AG04449 (cell line): ENCODE measurements at regions not wholly inside any gene's neighbourhood (a gene's known extent, or its start where the extent isn't known, plus 50 kb on each side); places are given as distances from the start of the nearest gene placed in this dataset.

Experiments used
- CTCF ChIA-PET: fragments of 350-600 bp; formaldehyde crosslinking; extraction: SDS; loops from one replicate; lab custom pipeline; 2021; ENCODE audit warnings: antibody characterized with exemption; lab: Yijun Ruan, JAX
- POLR2A ChIA-PET: fragments of 400-600, 350-600 bp; formaldehyde crosslinking; extraction: SDS; loops from one replicate; lab custom pipeline; 2020; ENCODE audit warnings: antibody characterized with exemption, inconsistent platforms; lab: Yijun Ruan, JAX
- DNase-seq: peaks from one replicate; pipeline ENCODE4 v3.0.0-alpha.2; 2010; ENCODE audit warnings: low read depth, low spot score
- H3K4me3 ChIP-seq: 2 replicates; pipeline ENCODE4 v1.5.1; 2011; ENCODE audit warnings: low read depth, mild to moderate bottlenecking, control low read depth, low read length
- TF ChIP-seq, protein P1 (sequence below): IDR thresholded peaks from one replicate; pipeline ENCODE4 v1.5.1; 2011; ENCODE audit warnings: mild to moderate bottlenecking, moderate library complexity, low read length, control low read depth, inconsistent platforms; ENCODE audit not compliant: insufficient read depth; ENCODE audit errors: missing control alignments

DNA sequence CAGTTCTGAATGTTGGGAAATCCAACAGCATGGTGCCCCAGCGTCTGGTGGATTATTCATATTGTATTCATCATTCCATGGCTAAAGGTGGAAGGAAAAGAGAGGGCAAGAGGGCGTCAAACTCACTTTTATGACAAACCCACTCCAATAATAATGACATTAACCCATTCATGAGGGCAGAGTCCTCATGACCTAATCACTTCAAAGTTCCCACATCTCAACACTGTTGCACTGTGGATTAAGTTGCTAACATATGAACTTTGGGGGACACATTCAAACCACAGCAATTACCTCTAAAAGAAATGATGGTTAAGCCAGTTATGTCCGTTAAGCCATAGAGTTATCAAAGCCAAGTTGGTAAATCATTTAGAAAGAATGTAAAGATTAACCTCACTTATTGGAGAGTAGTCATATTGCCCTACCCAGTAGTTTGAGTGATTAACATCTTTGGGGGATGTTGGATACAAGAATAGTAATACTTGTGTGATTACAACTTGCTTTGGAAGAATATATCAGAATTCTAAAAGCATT is 212.4 kb upstream of the FLRT2 start:
- TF ChIP-seq, protein P1, sequence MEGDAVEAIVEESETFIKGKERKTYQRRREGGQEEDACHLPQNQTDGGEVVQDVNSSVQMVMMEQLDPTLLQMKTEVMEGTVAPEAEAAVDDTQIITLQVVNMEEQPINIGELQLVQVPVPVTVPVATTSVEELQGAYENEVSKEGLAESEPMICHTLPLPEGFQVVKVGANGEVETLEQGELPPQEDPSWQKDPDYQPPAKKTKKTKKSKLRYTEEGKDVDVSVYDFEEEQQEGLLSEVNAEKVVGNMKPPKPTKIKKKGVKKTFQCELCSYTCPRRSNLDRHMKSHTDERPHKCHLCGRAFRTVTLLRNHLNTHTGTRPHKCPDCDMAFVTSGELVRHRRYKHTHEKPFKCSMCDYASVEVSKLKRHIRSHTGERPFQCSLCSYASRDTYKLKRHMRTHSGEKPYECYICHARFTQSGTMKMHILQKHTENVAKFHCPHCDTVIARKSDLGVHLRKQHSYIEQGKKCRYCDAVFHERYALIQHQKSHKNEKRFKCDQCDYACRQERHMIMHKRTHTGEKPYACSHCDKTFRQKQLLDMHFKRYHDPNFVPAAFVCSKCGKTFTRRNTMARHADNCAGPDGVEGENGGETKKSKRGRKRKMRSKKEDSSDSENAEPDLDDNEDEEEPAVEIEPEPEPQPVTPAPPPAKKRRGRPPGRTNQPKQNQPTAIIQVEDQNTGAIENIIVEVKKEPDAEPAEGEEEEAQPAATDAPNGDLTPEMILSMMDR: no peak
- H3K4me3 ChIP-seq: no peak overlapping the region
- ChIA-PET POLR2A (no interaction called here), CTCF (no interaction called here)
- DNase-seq: no peak

DNA sequence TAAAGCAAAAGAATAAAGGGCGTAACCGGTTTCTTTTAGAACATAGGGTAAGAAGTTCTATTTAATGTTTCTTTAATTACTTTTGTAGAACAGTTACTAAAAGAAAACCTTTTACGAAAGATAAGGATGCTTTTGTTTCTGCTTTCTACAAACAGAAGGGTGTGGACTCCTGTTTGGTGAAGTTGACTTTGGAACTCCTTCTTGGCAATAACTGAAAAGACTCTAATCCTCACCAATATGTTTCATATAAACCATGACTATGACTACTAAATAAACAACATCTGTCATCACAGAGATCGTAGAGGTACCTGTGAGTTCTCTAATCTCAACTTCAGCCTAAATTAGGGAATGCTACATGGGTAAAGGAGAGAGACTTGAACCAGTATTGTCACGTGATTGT is 210.8 kb upstream of the FLRT2 start:
- TF ChIP-seq, protein P1: no peak
- no peak overlapping the region for H3K4me3 ChIP-seq
- no peak for DNase-seq
- ChIA-PET POLR2A (no interaction called here), CTCF (no interaction called here)

DNA sequence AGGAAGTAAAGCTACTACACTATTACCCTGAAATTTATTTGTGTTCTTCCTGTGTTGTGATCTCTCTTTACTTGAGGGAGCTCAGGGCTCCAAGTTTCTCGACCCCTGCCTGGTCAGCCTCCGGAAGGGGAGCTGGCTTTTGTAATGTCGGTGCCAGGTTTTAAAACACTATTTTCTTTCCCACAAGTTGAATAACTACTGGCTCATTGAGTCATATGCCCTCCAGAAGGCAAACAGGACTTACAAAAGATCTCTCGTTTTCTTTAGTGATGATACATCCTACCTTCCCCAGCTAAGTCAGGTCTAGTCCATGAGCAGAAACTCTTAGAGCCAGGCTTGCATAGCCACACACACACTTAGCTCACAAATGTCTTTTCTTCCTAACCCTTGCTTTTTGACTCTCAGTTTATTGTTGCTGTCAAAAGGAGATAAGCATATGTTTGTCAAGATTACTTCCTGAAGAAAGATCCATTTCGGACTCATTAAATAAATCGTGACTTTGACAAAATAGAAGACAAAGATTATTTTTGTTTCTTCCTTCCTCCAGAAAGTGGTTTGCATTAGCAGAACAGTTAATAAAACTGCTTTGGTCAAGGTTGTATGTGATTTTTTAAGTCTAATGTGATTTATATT is 209.8 kb upstream of the FLRT2 start:
- POLR2A ChIA-PET: no interaction called here

DNA sequence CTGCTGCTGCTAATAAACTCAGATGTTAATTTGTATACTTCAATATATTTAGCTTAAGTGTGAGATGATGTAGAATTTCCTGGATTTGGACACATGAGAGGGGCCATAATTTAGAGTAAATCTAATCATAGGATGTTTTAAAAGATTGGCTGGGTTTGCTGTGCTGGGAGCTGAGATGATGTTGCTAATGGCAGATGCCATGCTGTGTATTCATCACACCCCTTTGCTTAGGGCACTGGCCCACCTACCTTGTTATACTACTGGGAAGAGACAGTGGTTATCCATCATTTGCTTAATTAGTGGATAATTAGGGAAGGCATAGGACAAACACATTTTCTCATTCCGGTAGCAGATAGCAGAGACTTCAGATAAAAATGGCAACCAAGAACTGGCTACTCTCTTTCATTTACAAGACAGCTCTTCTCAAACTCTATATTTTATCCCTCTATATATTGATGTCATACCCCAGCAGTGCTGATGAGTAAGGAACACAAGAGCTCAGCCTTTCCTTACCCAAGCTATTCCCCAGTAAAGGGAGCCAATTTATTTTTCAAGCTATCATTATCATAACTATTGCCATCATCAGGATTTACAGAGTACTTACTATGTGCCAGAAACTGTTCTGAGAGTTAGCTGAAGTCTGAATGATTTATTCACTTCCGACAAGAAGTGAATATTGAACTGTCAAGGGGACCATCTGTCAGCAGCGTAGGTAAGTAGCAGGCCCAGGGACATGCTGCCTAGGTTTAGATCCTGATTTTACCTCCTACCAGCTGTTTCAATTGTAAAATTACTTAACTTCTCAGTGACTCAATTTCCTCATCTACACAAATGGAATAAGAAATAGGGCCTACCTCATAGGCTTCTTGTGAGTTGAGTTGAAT is 204.6 kb upstream of the FLRT2 start:
- ChIA-PET POLR2A (no interaction called here), CTCF (no interaction called here)
- no peak for DNase-seq
- TF ChIP-seq, protein P1: no peak
- no peak overlapping the region for H3K4me3 ChIP-seq

More for the DNA sequence above, 209.8 kb upstream of the FLRT2 start:
- no peak for DNase-seq
- CTCF ChIA-PET: no interaction called here
- TF ChIP-seq, protein P1: no peak
- H3K4me3 ChIP-seq: no peak overlapping the region

DNA sequence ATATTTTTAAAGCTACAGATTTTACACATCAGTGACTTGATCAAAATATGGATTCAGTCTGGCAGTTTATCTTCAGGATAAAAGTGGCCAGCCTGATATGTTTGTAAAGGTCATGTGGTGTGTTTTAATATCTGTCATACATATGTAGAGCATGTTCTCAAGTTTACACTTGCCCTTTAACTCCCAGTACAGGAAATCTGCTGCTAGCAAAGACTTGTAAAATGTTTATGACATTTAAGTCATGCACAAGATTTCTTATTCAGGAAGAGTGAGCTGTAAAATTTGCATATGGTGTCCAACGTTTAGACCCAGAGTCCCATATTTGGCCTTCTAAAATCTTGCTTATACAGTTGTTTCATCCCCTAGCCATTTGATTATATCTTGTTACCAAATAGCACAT is 197.5 kb upstream of the FLRT2 start:
- CTCF ChIA-PET: no interaction called here
- TF ChIP-seq, protein P1: no peak
- POLR2A ChIA-PET: no interaction called here
- DNase-seq: no peak
- no peak overlapping the region for H3K4me3 ChIP-seq

DNA sequence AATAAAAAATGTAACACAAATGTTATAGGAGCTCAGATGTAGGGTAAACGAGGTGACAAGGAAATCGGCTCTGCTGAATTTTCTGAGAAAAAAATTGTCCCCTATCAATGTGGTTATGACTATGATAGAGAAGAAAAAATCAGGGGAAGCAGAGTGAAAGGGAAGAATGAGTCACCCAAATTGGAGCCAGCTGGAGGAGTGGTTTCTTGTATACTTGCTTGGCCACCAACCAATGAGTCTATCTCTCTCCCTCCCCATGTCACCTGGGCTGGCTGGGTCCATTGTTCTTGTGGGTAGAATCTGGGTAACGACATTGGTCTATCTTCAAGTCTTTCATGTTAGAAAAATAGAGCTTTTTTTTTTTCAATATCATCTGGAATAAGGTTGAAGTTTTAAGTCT is 196.6 kb upstream of the FLRT2 start:
- TF ChIP-seq, protein P1: no peak
- CTCF ChIA-PET: no interaction called here
- POLR2A ChIA-PET: no interaction called here
- DNase-seq: no peak
- H3K4me3 ChIP-seq: no peak overlapping the region
